NOMO-1 (cell line): ENCODE measurements at regions not wholly inside any gene's neighbourhood (a gene's known extent, or its start where the extent isn't known, plus 50 kb on each side); places are given as distances from the start of the nearest gene placed in this dataset.
"Not testable (repeated sequence)": the region's sequence is repeated elsewhere in the genome, so short reads cannot be mapped to it uniquely, and the experiment has no call there.

Source experiments
- DNase-seq, 2 experiments: peaks; one replicate each; lab custom pipeline; 2025; ENCODE audit not compliant: unreplicated experiment in 2 of 2; lab: John Stamatoyannopoulos, UW

DNA sequence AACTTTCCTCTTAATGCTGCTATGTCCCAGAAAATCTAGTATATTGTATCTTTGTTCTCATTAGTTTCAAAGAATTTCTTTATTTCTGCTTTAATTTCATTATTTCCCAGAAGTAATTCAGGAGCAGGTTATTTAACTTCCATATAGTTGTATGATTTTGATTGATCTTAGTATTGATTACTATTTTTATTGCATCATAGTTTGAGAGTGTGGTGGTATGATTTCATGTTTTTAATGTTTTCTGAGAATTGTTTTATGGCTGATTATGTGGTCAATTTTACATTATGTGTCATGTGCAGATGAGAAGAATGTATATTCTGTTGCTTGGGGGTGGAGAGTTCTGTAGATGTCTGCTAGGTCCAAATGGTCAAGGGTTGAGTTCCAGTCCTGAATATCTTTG, 425.6 kb upstream of the RORB start:
- no peak for DNase-seq

DNA sequence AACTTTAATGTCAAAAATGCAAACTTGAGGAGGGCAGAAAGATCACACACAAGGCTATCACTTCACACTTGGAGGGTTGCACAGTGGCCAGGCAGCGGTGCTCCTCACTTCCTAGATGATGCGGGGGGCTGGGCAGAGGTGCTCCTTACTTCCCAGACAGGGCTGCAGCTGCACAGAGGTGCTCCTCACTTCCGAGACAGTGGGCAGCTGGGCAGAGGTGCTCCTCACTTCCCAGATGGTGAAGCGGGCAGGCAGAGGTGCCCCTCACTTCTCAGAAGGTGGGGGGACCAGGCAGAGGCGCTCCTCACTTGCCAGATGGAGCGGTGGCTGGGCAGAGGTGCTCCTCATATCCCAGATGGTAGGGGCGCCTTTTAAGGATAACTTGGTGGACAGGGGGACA, 423.2 kb upstream of the RORB start:
- no peak for DNase-seq

GRCh38 chr9:74078647-74079046, 418.5 kb upstream of the RORB start:
- DNase-seq: no peak

DNA sequence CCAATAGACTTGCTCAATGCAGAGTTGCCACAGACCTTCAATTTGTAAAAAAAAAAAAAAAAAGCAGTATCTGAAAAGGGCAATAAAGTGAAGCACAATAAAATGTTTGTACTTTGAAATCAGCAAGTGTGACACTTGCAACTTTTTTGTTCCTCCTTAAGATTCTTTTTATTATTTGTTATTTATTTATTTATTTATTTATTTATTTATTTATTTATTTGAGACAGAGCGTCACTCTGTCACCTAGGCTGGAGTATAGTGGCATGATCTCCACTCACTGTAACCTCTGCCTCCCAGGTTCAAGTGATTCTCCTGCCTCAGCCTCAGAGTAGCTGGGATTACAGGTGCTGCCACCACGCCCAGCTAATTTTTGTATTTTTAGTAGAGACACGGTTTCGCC, 416.5 kb upstream of the RORB start:
- not testable (repeated sequence) for DNase-seq

DNA sequence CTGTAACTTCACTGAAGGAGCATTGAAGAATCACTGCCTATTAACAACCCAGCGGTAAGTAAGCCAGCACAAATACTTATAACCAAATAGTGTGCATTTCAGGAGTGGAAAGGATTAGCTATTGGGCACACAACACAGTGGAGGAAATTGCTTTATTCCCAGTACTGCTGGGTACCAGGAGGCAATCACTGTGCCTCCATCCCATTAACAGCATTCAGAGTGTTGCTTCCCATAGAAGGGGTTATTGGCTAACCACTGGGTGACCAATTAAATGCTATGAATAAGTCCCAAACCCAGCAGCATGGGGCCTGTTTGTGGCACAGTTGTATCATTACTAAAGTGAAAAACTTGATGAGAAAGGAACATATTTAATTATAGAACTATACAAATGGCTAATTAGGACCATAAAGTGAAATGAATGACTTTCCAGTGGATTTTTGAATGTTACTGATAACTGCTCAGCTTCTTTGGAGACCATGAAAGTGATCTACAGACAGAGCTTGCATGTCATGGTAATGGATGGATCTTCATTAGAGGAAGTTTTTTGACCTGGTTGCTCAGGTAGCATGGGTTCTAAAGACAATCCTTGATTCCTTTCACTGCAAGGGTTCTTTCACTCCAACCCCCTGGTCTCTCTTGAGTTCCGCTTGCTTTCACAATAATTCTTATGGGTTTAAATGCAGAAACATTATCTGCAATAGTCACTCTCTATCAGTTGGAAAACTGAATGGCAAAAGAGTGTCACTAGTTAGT, 413.3 kb upstream of the RORB start:
- DNase-seq: no peak

- not testable (repeated sequence) for DNase-seq
Measured at GRCh38 chr9:74085384-74086037, 411.6 kb upstream of the RORB start.

GRCh38 chr9:74090921-74091320, 406.2 kb upstream of the RORB start:
- DNase-seq: not testable (repeated sequence)

DNA sequence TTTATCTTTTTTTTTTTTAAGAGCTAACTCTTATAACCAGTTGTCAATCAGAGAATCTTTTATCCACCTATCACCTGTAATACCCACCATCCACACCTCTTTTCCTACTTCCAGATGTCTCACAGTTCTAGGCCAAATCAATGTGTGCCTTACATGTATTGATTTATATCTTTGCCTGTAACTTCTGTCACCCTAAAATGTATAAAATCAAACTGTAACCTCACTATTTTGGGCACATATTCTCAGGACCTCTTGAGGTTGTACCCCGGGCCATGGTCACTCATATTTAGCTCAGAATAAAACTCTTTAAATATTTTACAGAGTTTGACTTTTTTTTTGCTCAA, 404.7 kb upstream of the RORB start:
- DNase-seq: no peak

DNA sequence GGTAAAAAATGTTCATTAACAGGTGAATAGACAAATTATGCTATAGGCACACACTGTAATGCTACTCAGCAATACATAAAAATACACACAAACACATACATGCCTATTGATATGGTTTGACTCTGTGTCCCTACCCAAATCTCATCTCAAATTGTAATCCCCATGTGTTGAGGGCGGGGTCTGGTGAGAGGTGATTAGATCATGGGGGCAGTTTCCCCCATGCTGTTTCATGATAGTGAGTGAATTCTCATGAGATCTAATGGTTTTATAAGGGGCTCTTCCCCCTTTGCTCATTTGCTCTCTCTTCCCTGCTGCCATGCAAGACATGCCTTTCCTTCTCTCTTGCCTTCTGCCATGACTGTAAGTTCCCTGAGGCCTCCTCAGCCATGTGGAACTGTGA, 403.1 kb upstream of the RORB start:
- not testable (repeated sequence) for DNase-seq

GRCh38 chr9:74094766-74095165, 402.4 kb upstream of the RORB start:
- no peak for DNase-seq

- DNase-seq: no peak
Measured at GRCh38 chr9:74095925-74096324, 401.2 kb upstream of the RORB start.

DNA sequence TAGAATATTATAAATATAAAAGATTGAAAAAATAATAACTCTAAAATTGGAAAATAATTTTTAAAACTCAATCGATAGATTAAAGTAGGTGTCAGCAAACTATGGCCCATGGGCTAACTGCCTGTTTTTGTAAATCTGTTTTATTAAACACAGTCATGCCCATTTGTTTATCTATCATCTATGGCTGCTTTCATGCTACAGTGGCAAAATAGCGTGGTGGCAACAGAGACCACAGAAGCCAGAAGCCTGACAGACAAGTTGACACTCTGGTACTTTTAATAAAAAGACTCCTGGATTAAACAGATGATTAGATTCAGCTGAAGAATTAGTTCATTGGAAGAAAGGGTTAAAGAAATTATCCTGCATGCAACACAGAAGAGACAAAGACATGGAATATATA, 400.7 kb upstream of the RORB start:
- no peak for DNase-seq

DNA sequence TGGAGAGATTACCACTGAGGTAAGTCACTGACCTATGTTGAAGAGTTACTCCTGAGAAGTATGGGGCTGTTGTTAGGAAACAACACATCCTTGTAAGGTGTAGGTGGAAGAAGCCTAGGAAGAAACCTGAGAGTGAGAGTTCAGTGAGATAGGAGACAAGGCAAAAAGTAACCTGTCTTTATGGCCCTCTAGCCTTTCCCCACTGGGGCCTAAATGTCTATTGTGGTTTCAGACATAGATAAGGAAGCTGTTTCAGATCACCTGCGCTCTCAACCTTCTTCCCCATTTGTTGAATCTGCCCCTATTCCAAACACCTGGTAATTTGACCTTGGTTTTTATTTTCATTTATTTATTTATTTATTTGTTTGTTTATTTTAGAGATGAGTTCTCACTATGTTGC, 397.1 kb upstream of the RORB start:
- no peak for DNase-seq

GRCh38 chr9:74102148-74102547, 395.0 kb upstream of the RORB start:
- DNase-seq: not testable (repeated sequence)

GRCh38 chr9:74102702-74103101, 394.4 kb upstream of the RORB start:
- DNase-seq: no peak

GRCh38 chr9:74107692-74108091, 389.4 kb upstream of the RORB start:
- no peak for DNase-seq

GRCh38 chr9:74115976-74116375, 381.2 kb upstream of the RORB start:
- no peak for DNase-seq

GRCh38 chr9:74117151-74117550, 380.0 kb upstream of the RORB start:
- no peak for DNase-seq

- DNase-seq: no peak
Measured at GRCh38 chr9:74117731-74118130, 379.4 kb upstream of the RORB start.

GRCh38 chr9:74120061-74120460, 377.1 kb upstream of the RORB start:
- DNase-seq: no peak

DNA sequence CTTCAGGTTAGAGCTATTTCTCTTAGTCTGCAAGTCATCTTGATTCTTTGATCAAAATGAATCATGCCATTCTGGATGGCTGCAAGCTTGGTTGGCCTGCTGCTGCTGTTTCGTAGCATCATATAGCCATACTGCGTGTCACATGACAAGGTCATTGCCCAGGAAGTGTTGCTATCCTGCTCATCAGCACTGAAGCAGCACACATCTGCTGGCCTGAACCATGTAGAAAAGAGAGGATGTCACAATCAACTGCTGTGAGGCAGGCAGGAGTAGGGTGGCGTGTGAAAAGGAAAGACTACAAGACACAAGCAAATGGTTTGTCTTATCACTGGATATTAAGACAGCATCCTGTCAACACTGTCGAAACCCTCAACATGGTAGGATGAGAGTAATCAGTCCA, 376.7 kb upstream of the RORB start:
- DNase-seq: no peak

- DNase-seq: no peak
Measured at GRCh38 chr9:74122216-74122615, 374.9 kb upstream of the RORB start.

GRCh38 chr9:74122661-74123060, 374.5 kb upstream of the RORB start:
- no peak for DNase-seq
